ENCODE measurements at regions not wholly inside any gene's neighbourhood (a gene's known extent, or its start where the extent isn't known, plus 50 kb on each side); places are given as distances from the start of the nearest gene placed in this dataset.

DNA sequence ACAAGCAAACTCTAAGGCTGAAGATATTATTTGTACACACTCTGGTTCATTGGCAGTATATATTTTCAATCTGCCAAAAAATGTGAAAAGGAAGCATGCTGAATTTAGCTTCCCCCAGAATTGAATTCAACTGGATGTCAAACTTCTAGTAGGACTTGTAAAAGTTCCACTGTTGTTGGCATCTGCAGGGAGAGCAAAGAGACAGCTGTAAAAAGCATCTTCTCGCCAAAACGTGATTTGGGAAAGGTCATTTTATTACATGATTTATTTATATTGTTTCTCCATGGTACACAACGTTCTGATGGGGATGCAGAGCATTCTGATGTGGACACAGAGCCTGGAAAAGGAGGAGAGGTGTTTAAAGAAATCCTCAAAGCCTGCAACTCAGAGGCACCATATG, 196.7 kb upstream of the ADAMTS9 start:
- intact Hi-C loops (cut with micrococcal nuclease; ENCODE audit: unreplicated experiment) (no loop called here), in situ Hi-C loops (cut with MboI) (no loop called here)
- no peaks in the 10 kb centered on the region for H4K20me1 ChIP-seq (ENCODE audit: control insufficient read depth, insufficient read depth)
- H3K27ac ChIP-seq (ENCODE audit: control insufficient read depth, insufficient read depth) = no peak overlapping the region
- H3K4me2 ChIP-seq (ENCODE audit: control insufficient read depth, insufficient read depth) = no peak overlapping the region
- BruUV-seq (replicated peaks) = no TSS peak
- no peaks in the 10 kb centered on the region for H3K4me1 ChIP-seq (ENCODE audit: control insufficient read depth, insufficient read depth, low read length)
- no peak for ATAC-seq
- SMC1A ChIA-PET (ENCODE audit: uncharacterized antibody, unreplicated experiment) = no interaction called here
- H3K4me3 ChIP-seq = no peak overlapping the region
- RAD21 ChIA-PET (ENCODE audit: unreplicated experiment) = no interaction called here
- CTCF ChIA-PET = no interaction called here
- H3K27me3 ChIP-seq (replicated peaks in 1 of 2; ENCODE audit: control insufficient read depth in 2 of 2, insufficient read depth in 2 of 2, low read length in 1 of 2) = no peaks in the 10 kb centered on the region
- H3K79me2 ChIP-seq (ENCODE audit: control insufficient read depth, insufficient read depth, low read length) = no peaks in the 10 kb centered on the region
- WGBS (ENCODE audit: insufficient coverage, insufficient replicate concordance, low lambda C conversion rate, missing lambda C conversion rate) = 0% methylated on average over 3 of the region's 3 CpGs
- no peak overlapping the region for H2AFZ ChIP-seq (ENCODE audit: control insufficient read depth, low read depth, low read length)
- no peaks in the 10 kb centered on the region for H3K36me3 ChIP-seq (ENCODE audit: control insufficient read depth in 2 of 2, insufficient read depth in 2 of 2, low read length in 1 of 2)
- FAIRE-seq = no peak
- no peak for DNase-seq (ENCODE audit: low read depth, low spot score)
- POLR2A ChIA-PET = no interaction called here
- H3K9me3 ChIP-seq (replicated peaks; ENCODE audit: control insufficient read depth, insufficient read depth, low read length) = no peaks in the 10 kb centered on the region
- H3K9ac ChIP-seq (ENCODE audit: control insufficient read depth, insufficient read depth, low read length) = no peak overlapping the region
- TF ChIP-seq STAT3 (IDR thresholded peaks at IDR 0.05; ENCODE audit: low read depth, low read length) = no peak
- no peak for TF ChIP-seq ZNF384 (IDR thresholded peaks at IDR 0.05; ENCODE audit: borderline replicate concordance, low read depth, low read length)
- TF ChIP-seq EED (IDR thresholded peaks at IDR 0.05; ENCODE audit: low read depth) = no peak
- no peak for TF ChIP-seq MEF2A (IDR thresholded peaks at IDR 0.05; ENCODE audit: insufficient read depth, low read depth, low read length)
- no peak for TF ChIP-seq SRF (IDR thresholded peaks at IDR 0.05; ENCODE audit: low read depth in 2 of 2, low read length in 2 of 2)
- no peak for TF ChIP-seq FOXM1 (IDR thresholded peaks at IDR 0.05; ENCODE audit: low read depth, low read length)
- TF ChIP-seq, protein P1, sequence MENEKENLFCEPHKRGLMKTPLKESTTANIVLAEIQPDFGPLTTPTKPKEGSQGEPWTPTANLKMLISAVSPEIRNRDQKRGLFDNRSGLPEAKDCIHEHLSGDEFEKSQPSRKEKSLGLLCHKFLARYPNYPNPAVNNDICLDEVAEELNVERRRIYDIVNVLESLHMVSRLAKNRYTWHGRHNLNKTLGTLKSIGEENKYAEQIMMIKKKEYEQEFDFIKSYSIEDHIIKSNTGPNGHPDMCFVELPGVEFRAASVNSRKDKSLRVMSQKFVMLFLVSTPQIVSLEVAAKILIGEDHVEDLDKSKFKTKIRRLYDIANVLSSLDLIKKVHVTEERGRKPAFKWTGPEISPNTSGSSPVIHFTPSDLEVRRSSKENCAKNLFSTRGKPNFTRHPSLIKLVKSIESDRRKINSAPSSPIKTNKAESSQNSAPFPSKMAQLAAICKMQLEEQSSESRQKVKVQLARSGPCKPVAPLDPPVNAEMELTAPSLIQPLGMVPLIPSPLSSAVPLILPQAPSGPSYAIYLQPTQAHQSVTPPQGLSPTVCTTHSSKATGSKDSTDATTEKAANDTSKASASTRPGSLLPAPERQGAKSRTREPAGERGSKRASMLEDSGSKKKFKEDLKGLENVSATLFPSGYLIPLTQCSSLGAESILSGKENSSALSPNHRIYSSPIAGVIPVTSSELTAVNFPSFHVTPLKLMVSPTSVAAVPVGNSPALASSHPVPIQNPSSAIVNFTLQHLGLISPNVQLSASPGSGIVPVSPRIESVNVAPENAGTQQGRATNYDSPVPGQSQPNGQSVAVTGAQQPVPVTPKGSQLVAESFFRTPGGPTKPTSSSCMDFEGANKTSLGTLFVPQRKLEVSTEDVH (IDR thresholded peaks at IDR 0.05; ENCODE audit: low read depth, partially characterized antibody) = no peak
- TF ChIP-seq, protein P2, sequence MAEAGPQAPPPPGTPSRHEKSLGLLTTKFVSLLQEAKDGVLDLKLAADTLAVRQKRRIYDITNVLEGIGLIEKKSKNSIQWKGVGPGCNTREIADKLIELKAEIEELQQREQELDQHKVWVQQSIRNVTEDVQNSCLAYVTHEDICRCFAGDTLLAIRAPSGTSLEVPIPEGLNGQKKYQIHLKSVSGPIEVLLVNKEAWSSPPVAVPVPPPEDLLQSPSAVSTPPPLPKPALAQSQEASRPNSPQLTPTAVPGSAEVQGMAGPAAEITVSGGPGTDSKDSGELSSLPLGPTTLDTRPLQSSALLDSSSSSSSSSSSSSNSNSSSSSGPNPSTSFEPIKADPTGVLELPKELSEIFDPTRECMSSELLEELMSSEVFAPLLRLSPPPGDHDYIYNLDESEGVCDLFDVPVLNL (IDR thresholded peaks at IDR 0.05; ENCODE audit: low read depth, low read length) = no peak
- TF ChIP-seq, protein P3, sequence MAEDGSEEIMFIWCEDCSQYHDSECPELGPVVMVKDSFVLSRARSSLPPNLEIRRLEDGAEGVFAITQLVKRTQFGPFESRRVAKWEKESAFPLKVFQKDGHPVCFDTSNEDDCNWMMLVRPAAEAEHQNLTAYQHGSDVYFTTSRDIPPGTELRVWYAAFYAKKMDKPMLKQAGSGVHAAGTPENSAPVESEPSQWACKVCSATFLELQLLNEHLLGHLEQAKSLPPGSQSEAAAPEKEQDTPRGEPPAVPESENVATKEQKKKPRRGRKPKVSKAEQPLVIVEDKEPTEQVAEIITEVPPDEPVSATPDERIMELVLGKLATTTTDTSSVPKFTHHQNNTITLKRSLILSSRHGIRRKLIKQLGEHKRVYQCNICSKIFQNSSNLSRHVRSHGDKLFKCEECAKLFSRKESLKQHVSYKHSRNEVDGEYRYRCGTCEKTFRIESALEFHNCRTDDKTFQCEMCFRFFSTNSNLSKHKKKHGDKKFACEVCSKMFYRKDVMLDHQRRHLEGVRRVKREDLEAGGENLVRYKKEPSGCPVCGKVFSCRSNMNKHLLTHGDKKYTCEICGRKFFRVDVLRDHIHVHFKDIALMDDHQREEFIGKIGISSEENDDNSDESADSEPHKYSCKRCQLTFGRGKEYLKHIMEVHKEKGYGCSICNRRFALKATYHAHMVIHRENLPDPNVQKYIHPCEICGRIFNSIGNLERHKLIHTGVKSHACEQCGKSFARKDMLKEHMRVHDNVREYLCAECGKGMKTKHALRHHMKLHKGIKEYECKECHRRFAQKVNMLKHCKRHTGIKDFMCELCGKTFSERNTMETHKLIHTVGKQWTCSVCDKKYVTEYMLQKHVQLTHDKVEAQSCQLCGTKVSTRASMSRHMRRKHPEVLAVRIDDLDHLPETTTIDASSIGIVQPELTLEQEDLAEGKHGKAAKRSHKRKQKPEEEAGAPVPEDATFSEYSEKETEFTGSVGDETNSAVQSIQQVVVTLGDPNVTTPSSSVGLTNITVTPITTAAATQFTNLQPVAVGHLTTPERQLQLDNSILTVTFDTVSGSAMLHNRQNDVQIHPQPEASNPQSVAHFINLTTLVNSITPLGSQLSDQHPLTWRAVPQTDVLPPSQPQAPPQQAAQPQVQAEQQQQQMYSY (CRISPR knock-in tag; IDR thresholded peaks at IDR 0.05) = no peak
- no peak for TF ChIP-seq SIX5 (IDR thresholded peaks at IDR 0.05; ENCODE audit: low read depth, low read length, severe bottlenecking)
- no peak for TF ChIP-seq PAX5 (IDR thresholded peaks at IDR 0.05; ENCODE audit: borderline replicate concordance, low read depth, low read length)
- TF ChIP-seq, protein P4, sequence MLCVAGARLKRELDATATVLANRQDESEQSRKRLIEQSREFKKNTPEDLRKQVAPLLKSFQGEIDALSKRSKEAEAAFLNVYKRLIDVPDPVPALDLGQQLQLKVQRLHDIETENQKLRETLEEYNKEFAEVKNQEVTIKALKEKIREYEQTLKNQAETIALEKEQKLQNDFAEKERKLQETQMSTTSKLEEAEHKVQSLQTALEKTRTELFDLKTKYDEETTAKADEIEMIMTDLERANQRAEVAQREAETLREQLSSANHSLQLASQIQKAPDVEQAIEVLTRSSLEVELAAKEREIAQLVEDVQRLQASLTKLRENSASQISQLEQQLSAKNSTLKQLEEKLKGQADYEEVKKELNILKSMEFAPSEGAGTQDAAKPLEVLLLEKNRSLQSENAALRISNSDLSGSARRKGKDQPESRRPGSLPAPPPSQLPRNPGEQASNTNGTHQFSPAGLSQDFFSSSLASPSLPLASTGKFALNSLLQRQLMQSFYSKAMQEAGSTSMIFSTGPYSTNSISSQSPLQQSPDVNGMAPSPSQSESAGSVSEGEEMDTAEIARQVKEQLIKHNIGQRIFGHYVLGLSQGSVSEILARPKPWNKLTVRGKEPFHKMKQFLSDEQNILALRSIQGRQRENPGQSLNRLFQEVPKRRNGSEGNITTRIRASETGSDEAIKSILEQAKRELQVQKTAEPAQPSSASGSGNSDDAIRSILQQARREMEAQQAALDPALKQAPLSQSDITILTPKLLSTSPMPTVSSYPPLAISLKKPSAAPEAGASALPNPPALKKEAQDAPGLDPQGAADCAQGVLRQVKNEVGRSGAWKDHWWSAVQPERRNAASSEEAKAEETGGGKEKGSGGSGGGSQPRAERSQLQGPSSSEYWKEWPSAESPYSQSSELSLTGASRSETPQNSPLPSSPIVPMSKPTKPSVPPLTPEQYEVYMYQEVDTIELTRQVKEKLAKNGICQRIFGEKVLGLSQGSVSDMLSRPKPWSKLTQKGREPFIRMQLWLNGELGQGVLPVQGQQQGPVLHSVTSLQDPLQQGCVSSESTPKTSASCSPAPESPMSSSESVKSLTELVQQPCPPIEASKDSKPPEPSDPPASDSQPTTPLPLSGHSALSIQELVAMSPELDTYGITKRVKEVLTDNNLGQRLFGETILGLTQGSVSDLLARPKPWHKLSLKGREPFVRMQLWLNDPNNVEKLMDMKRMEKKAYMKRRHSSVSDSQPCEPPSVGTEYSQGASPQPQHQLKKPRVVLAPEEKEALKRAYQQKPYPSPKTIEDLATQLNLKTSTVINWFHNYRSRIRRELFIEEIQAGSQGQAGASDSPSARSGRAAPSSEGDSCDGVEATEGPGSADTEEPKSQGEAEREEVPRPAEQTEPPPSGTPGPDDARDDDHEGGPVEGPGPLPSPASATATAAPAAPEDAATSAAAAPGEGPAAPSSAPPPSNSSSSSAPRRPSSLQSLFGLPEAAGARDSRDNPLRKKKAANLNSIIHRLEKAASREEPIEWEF (IDR thresholded peaks at IDR 0.05; ENCODE audit: insufficient replicate concordance, low read depth, low read length) = no peak

Measured in GM12878 (cell line).